Natural killer cell treated with Interleukin-12 subunit alpha and Interleukin-12 subunit beta and Interleukin-15 and Interleukin-18, amount 100 ng/mL, for 72 hours (primary cell): ENCODE measurements at regions not wholly inside any gene's neighbourhood (a gene's known extent, or its start where the extent isn't known, plus 50 kb on each side); places are given as distances from the start of the nearest gene placed in this dataset.
"Not testable (repeated sequence)": the region's sequence is repeated elsewhere in the genome, so short reads cannot be mapped to it uniquely, and the experiment has no call there.

ENCODE experiments used
- ATAC-seq, 2 donors: fragments of 150-1000 bp; cut with Tn5 transposase in 1 of 2; sonication (Bioruptor Pico), chemical (Tn5 transposase) in 1 of 2; 2 replicates each; pipeline ENCODE4 v1.10.0; 2021
- DNase-seq: peaks from one replicate; pipeline ENCODE4 v3.0.0; 2022; ENCODE audit warnings: low spot score
- H3K27ac Mint-ChIP-seq, 2 donors: 1 replicate in 1 of 2; 2 replicates in 1 of 2; pipeline ENCODE4 v1.8.0; 2022; ENCODE audit warnings: mixed read lengths in 2 of 2, mild to moderate bottlenecking in 1 of 2, moderate library complexity in 1 of 2
- H3K27me3 Mint-ChIP-seq, 2 donors: 1 replicate in 1 of 2; 2 replicates in 1 of 2; pipeline ENCODE4 v1.8.0; 2022; ENCODE audit warnings: mixed read lengths in 2 of 2
- H3K36me3 Mint-ChIP-seq: one replicate; pipeline ENCODE4 v1.8.0; 2022; ENCODE audit warnings: mixed read lengths
- H3K4me1 Mint-ChIP-seq, 2 donors: 1 replicate in 1 of 2; 2 replicates in 1 of 2; pipeline ENCODE4 v1.8.0; 2022; ENCODE audit warnings: low read depth in 2 of 2, mixed read lengths in 2 of 2, mild to moderate bottlenecking in 1 of 2
- H3K4me3 Mint-ChIP-seq: one replicate; pipeline ENCODE4 v1.8.0; 2022; ENCODE audit warnings: mixed read lengths
- H3K9me3 Mint-ChIP-seq: 2 replicates; pipeline ENCODE4 v1.8.0; 2022; ENCODE audit warnings: mixed read lengths

DNA sequence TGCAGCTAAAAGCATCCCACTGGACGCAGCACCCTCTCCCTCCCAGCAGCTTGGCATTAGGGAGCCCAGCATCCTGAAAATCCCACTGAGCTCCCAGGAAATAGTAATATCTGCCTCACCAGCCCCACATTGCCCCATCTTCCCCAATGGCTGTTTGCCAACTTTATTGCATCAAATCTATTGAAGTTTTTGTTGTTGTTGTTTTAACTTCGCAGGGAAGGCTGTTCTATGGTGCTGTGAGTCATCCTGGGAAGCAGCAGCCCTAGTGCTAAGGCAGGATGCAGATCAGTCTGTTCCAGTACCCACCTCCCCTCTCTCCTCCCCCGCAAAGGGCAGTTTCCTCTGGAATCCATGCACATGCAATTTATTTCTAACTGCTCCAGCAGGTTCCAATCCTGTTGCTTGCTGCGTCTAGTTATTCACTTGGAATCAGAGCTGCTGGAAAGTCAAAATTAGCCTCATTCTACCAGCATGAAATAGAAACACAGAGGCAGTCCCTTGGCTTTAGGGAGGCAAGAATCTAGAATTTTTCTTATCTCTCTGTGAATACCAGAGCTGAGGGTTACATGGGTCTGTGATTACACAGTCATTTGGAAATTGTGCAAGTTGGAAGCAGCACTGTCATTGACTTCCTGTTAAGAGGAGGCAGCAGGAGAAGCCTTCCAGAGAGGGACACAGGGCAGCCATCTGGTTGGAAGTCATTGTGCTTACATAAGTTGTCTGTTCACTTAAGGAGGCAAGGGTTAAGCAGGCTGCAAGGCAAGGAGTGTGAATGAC, 115.9 kb upstream of the CACUL1 start:
- no peak for DNase-seq
- H3K27me3 Mint-ChIP-seq: peaks cover 23 to 44% of the 10 kb centered on the region in 2 donors
- no peaks in the 10 kb centered on the region for H3K4me1 Mint-ChIP-seq
- no peaks in the 10 kb centered on the region for H3K9me3 Mint-ChIP-seq
- ATAC-seq: no peak
- H3K4me3 Mint-ChIP-seq: no peak overlapping the region
- no peaks in the 10 kb centered on the region for H3K36me3 Mint-ChIP-seq
- H3K27ac Mint-ChIP-seq: no peak overlapping the region

DNA sequence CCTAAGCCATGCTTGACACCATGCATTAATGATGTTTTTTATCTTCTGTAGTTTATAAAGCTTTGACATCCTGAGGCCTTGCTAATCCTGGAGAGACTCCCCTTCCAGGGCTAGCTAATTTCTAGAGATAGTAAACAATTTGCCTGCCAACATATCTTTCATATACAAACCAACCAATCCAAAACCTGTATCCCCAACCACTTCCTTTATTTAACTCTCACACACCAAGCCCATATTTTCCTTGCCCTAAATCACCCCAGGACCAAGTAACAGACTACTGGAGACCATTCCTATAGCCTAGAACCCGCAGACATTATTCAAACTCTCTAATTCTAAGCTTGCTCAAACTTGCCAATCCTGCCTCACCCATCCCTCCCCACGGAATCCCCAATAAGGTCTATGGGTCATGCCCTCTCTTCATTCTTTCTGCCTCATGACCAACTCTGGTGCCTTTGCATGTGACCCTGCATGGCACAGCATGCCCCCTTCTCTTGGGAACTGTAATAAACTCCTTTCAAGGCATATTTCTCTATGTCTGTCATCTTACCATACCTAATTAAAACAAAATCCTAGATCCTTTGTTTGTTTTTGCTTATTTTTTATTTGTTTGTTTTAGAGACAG, 116.6 kb upstream of the CACUL1 start:
- H3K9me3 Mint-ChIP-seq: no peaks in the 10 kb centered on the region
- ATAC-seq (peak in 1 of 2 donors; percentile 27), DNase-seq (no peak)
- no peak overlapping the region for H3K4me3 Mint-ChIP-seq
- no peak overlapping the region for H3K27ac Mint-ChIP-seq
- H3K27me3 Mint-ChIP-seq: peaks cover 26 to 51% of the 10 kb centered on the region in 2 donors
- peaks cover 4% of the 10 kb centered on the region for H3K36me3 Mint-ChIP-seq
- H3K4me1 Mint-ChIP-seq: no peaks in the 10 kb centered on the region

GRCh38 chr10:118873091-118873737, 118.4 kb upstream of the CACUL1 start:
- Mint-ChIP-seq H3K27ac (no peak overlapping the region), H3K4me3 (no peak overlapping the region), H3K9me3 (no peaks in the 10 kb centered on the region), H3K36me3 (peaks cover 7% of the 10 kb centered on the region), H3K4me1 (no peaks in the 10 kb centered on the region), H3K27me3 (peaks cover 24 to 53% of the 10 kb centered on the region in 2 donors)
- DNase-seq: no peak
- ATAC-seq: no peak

DNA sequence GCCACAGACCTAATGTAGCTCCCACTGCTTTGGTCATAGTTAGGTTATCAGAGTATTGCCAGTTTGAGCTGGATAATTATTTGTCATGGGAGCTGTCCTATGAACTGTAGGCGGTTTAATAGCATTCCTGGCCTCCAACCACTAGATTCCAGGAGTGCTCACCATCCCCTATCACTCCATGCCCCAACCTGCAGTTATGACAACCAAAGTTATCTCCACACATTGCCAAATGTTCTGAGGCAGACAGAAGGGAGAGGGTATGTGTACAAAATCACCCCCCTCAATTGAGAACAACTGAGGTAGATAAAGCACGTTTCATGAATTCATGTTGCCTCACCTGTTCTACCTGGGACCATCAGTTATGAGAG, 119.0 kb upstream of the CACUL1 start:
- Mint-ChIP-seq H3K9me3 (no peaks in the 10 kb centered on the region), H3K4me1 (no peaks in the 10 kb centered on the region), H3K4me3 (no peak overlapping the region), H3K27me3 (peaks cover 24 to 53% of the 10 kb centered on the region in 2 donors), H3K27ac (no peak overlapping the region), H3K36me3 (peaks cover 7% of the 10 kb centered on the region)
- DNase-seq (no peak), ATAC-seq (no peak)

GRCh38 chr10:118874171-118874570, 119.4 kb upstream of the CACUL1 start:
- Mint-ChIP-seq H3K27me3 (peaks cover 24 to 55% of the 10 kb centered on the region in 2 donors), H3K4me3 (no peak overlapping the region), H3K36me3 (peaks cover 7% of the 10 kb centered on the region), H3K9me3 (no peaks in the 10 kb centered on the region), H3K4me1 (no peaks in the 10 kb centered on the region), H3K27ac (no peak overlapping the region)
- DNase-seq: no peak
- ATAC-seq: no peak

- H3K4me1 Mint-ChIP-seq: no peaks in the 10 kb centered on the region
- DNase-seq: no peak
- H3K27me3 Mint-ChIP-seq: peaks cover 26 to 61% of the 10 kb centered on the region in 2 donors
- ATAC-seq: no peak
- H3K36me3 Mint-ChIP-seq: peaks cover 7% of the 10 kb centered on the region
- H3K27ac Mint-ChIP-seq: no peak overlapping the region
- H3K9me3 Mint-ChIP-seq: no peaks in the 10 kb centered on the region
- no peak overlapping the region for H3K4me3 Mint-ChIP-seq
These were observed 120.3 kb upstream of the CACUL1 start for GRCh38 chr10:118875087-118875486.

GRCh38 chr10:118882741-118883140, 128.0 kb upstream of the CACUL1 start:
- Mint-ChIP-seq H3K27me3 (peaks cover 21 to 46% of the 10 kb centered on the region in 2 donors), H3K36me3 (no peaks in the 10 kb centered on the region), H3K27ac (no peak overlapping the region), H3K4me3 (no peak overlapping the region), H3K9me3 (peaks cover 4% of the 10 kb centered on the region), H3K4me1 (no peaks in the 10 kb centered on the region)
- ATAC-seq: no peak
- DNase-seq: no peak

DNA sequence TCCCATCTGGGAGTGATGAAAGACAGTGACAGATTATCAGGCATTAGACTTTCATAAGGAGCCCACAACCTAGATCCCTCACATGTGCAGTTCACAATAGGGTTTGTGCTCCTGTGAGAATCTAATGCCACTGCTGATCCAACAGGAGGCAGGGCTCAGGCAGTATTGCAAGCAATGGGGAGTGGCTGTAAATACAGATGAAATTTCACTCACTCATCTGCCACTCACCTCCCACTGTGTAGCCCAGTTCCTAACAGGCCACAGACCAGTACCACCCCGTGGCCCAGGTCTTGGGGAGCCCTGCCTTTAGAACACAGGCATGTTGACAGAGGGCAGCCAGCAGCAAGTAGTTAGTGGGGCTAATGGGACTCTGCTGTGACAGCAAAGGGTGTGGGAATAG, 137.3 kb upstream of the NANOS1 start:
- Mint-ChIP-seq H3K4me1 (no peaks in the 10 kb centered on the region), H3K27me3 (peaks cover 10 to 27% of the 10 kb centered on the region in 2 donors), H3K9me3 (no peaks in the 10 kb centered on the region), H3K36me3 (no peaks in the 10 kb centered on the region), H3K27ac (no peak overlapping the region), H3K4me3 (no peak overlapping the region)
- DNase-seq (no peak), ATAC-seq (no peak)

DNA sequence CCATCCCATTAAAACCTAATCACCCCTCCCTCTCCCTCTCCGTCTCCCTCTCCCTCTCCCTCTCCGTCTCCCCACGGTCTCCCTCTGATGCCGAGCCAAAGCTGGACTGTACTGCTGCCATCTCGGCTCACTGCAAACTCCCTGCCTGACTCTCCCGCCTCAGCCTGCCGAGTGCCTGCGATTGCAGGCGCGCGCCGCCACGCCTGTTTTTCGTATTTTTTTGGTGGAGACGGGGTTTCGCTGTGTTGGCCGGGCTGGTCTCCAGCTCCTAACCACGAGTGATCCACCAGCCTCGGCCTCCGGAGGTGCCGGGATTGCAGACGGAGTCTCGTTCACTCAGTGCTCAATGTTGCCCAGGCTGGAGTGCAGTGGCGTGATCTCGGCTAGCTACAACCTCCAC, 134.6 kb upstream of the NANOS1 start:
- not testable (repeated sequence) for H3K4me3 Mint-ChIP-seq, DNase-seq, H3K36me3 Mint-ChIP-seq, H3K27ac Mint-ChIP-seq, H3K9me3 Mint-ChIP-seq, ATAC-seq, H3K4me1 Mint-ChIP-seq
- peaks cover 4 to 13% of the 10 kb centered on the region in 2 donors for H3K27me3 Mint-ChIP-seq

- Mint-ChIP-seq H3K4me3 (no peak overlapping the region), H3K27ac (no peak overlapping the region), H3K27me3 (peaks cover 14 to 20% of the 10 kb centered on the region in 2 donors), H3K36me3 (no peaks in the 10 kb centered on the region), H3K9me3 (no peaks in the 10 kb centered on the region), H3K4me1 (no peaks in the 10 kb centered on the region)
- DNase-seq (no peak), ATAC-seq (no peak)
These were observed 128.9 kb upstream of the NANOS1 start for GRCh38 chr10:118900617-118901016.

DNA sequence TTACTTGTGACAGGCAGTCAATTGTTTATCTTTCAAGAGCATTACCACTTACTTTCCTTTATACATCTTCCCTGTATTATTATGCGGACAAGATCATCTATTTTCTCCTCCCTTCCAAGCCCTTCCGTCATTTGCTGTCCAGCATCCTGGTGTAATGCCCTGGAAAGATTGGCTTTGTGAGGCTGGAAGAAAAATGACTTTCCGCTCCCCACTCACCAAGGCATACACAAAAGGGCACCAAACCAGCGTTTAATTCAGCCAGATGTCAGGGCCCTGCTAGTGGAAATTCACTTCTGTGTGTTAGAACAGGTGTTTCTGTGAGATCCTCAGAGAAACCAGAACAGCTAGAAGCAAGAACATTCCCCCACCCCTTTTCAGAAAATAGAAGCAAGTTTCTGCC, 128.1 kb upstream of the NANOS1 start:
- H3K4me1 Mint-ChIP-seq: no peaks in the 10 kb centered on the region
- no peak for ATAC-seq
- no peaks in the 10 kb centered on the region for H3K9me3 Mint-ChIP-seq
- H3K4me3 Mint-ChIP-seq: no peak overlapping the region
- no peak for DNase-seq
- H3K27ac Mint-ChIP-seq: no peak overlapping the region
- no peaks in the 10 kb centered on the region for H3K36me3 Mint-ChIP-seq
- H3K27me3 Mint-ChIP-seq: peaks cover 14 to 21% of the 10 kb centered on the region in 2 donors

- no peaks in the 10 kb centered on the region for H3K4me1 Mint-ChIP-seq
- H3K36me3 Mint-ChIP-seq: no peaks in the 10 kb centered on the region
- no peak for DNase-seq
- H3K27ac Mint-ChIP-seq: no peak overlapping the region
- no peak overlapping the region for H3K4me3 Mint-ChIP-seq
- ATAC-seq: no peak
- H3K9me3 Mint-ChIP-seq: no peaks in the 10 kb centered on the region
- H3K27me3 Mint-ChIP-seq: peaks cover 14 to 21% of the 10 kb centered on the region in 2 donors
These were observed 127.6 kb upstream of the NANOS1 start for GRCh38 chr10:118901906-118902305.

- not testable (repeated sequence) for H3K4me3 Mint-ChIP-seq, H3K36me3 Mint-ChIP-seq, H3K27ac Mint-ChIP-seq, H3K4me1 Mint-ChIP-seq, DNase-seq, H3K9me3 Mint-ChIP-seq, ATAC-seq
- peaks cover 14 to 21% of the 10 kb centered on the region in 2 donors for H3K27me3 Mint-ChIP-seq
These were observed 126.9 kb upstream of the NANOS1 start for GRCh38 chr10:118902656-118903055.

- Mint-ChIP-seq H3K4me1 (no peaks in the 10 kb centered on the region), H3K27ac (no peak overlapping the region), H3K4me3 (no peak overlapping the region), H3K9me3 (no peaks in the 10 kb centered on the region), H3K36me3 (no peaks in the 10 kb centered on the region), H3K27me3 (peaks cover 14 to 21% of the 10 kb centered on the region in 2 donors)
- DNase-seq (no peak), ATAC-seq (peak in 1 of 2 donors; percentile 24)
These were observed 126.3 kb upstream of the NANOS1 start for GRCh38 chr10:118903251-118903650.
